ENCODE measurements at regions not wholly inside any gene's neighbourhood (a gene's known extent, or its start where the extent isn't known, plus 50 kb on each side); places are given as distances from the start of the nearest gene placed in this dataset.
"Not testable (repeated sequence)": the region's sequence is repeated elsewhere in the genome, so short reads cannot be mapped to it uniquely, and the experiment has no call there.

DNA sequence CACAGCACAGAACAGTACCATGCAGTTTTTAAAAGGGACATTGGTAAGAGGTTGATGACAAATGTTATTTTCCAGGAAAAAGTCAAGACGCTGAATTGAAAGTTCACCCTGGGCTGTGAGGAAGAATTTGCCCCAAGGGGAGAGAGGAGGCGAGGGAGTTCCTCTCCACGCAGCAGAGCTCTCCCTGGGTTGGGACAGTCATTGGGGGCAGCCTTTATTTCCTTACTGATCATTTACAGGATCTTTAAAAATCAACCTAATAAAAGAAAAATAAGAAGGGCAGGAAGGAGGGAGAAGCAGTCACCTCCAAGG, 49.9 kb upstream of the WNT7B start:
- no peak for DNase-seq

DNA sequence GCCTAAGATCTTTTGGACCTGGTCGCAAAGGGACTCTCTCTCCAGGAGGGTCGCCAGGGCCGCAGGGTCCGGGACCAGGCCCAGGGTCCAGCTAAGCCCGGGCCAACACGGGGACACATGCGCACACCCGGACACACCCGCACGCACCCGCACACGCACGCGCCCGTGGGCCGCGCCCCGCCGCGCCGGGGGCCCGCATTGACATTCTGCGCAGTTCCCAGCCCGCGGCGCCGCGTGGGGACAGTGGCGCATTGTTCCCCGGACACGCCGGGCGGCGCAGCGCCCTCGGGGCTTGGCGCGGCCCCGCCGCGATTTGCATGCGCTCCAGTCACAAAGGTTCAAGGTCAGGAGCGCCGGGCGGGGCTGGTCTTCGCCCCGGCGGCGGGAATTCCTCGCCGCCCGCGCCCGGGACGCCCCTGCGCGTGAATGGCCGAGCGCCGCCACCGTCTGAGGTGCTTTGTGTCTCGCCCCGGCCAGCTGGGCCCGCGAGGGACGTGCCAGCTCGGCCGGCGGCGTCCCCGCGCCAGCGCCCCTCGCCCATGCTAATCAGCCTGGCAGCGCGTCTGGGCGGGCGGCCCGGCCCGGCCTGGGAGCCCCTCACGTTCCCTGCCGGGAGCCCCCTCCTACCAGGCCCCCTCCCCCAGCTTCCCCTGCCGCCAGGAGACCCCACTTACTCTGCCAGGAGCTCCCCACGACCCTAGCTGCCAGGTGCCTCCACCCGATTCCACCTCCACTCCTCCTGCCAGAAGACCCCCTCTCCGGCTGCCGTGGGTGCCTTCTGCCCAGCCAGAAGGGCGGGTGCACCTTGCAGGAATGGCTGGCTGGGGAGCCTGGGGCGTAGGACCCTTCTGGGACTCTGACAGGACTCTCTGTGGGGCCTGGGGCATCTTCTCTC, 50.5 kb upstream of the WNT7B start:
- DNase-seq, result no peak

DNA sequence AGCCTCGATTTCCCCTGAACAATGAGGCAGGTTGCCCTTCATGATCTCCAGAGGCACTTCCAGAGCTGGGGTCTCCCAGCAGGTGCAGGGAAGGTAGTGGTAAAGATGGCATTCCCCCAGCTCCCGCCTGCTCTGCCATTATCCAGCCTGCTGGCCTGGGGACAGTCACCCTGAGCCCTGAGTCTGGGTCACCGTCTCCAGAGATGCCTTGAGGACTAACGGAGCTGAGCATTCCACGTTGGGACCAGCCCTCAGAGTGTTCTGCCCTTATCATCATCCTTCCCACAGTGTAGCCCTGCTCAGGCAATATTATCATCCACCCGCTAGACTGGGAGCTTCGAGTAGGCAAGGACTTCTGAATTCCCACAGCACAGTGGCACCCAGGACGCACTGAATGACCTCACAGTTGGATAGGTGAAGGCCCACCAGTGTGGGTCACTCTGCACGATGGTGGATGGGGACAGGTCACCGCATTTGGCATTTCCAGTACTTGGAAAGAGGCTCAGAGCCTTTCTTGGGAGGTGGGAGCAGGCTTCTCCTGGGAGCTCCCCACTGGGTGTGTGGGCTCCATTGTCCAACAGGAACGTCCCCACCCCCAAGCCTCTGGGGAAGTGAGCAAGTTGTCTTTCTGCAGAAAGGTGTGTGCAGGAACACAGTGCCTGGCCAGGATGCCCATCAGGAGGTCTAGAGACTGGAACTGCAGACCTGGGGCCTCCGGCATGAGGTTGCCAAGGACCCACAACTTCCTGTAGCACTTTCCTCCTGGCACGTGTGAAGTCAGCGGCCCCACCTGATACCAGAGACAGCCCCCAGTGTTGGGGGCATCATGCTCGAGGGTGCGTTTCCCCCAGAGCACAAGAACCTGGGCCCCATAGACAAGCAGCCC, 51.4 kb upstream of the WNT7B start:
- DNase-seq, result no peak

GRCh38 chr22:46029036-46029435, 52.1 kb upstream of the WNT7B start:
- no peak for DNase-seq

DNA sequence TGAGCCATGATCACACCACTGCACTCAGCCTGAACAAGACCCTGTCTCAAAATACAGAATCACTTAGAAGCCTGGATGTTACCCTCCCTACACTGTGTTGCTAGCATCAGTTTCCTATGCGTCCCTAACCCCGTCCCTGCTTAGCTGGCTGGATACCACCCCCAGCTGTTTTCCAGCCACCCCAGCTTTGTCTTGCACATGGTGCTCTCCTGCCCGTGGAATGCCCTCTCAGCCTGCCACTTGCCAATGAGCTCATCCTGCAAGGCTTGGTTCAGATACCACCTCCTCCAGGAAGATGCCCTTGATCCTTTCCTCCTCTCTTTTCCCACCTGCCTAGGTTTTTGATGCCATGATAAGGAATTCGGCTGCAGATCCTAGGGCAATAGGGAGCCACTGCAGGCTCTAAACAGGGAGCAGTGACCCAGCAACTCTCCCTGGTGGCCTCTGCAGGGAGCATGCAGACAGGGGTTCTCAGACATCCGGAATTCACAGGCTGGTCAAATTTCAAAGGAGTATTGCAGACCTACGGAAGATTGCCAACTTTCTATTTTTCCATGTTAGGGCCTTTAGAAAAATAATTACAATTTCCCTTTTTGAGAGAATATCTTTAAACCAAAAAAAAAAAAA, 52.7 kb upstream of the WNT7B start:
- DNase-seq, result no peak

GRCh38 chr22:46030231-46030880, 53.4 kb upstream of the WNT7B start:
- no peak for DNase-seq

GRCh38 chr22:46031066-46031465, 54.1 kb upstream of the WNT7B start:
- no peak for DNase-seq

- no peak for DNase-seq
These were observed 54.6 kb upstream of the WNT7B start for GRCh38 chr22:46031557-46031956.

- no peak for DNase-seq
These were observed 55.2 kb upstream of the WNT7B start for GRCh38 chr22:46031965-46032851.

DNA sequence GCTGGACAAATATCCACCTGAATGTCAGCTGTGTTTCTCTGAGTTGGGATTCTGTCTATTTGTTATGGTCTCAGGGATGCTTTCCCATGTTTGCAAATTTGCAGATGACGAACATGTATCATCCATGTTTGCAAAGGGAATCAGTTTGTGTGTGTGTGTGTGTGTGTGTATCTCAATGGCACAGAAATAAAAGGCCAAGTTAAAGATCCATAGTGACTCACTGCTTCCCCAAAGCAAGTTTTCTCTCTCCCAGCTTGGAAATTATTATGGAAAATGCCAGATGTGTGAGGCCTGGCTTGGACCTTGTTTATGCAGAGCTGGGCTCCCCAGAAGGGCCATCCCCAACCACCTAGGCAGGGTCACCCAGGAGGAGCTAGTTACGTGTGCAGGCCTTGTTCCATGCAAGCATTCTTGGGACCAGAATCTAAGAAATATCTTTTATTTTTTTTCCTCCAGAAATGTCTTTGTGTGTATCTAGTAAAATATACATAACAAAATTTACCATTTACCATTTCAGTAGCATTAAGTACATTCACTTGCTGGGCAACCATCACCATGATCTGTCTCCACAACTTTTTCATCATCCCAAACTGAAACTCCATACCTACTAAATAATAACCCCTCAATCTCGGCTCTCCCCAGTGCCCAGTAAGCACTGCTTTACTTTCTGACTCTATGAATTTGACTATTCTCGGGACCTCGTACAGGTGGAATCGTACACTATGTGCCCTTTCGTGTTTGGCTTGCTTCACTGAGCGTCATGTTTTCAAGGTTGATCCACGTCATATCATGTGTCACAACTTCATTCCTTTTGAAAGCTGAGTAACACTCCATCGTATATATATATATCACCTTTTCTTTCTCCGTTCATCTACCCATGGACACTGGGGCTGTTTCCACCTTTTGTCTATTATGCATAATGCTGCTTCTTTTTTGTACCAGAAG, 56.6 kb upstream of the WNT7B start:
- no peak for DNase-seq

DNA sequence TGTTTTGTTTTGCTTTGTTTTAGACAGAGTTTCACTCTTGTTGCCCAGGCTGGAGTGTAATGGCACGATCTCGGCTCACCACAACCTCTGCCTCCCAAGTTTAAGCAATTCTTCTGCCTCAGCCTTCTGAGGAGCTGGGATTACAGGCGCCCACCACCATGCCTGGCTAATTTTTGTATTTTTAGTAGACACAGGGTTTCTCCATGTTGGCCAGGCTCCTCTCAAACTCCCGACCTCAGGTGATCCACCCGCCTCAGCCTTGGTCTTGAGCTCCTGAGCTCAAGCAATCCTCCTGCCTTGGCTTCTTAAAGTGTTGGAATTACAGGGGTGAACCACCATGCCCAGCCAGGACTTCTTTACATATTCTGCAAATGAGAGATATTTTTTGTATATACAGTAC, 57.5 kb upstream of the WNT7B start:
- DNase-seq, result not testable (repeated sequence)

- DNase-seq, result no peak
These were observed 58.4 kb upstream of the WNT7B start for GRCh38 chr22:46035380-46035741.

- peak; percentile 100 for DNase-seq
These were observed 59.0 kb upstream of the WNT7B start for GRCh38 chr22:46035742-46036557.

DNA sequence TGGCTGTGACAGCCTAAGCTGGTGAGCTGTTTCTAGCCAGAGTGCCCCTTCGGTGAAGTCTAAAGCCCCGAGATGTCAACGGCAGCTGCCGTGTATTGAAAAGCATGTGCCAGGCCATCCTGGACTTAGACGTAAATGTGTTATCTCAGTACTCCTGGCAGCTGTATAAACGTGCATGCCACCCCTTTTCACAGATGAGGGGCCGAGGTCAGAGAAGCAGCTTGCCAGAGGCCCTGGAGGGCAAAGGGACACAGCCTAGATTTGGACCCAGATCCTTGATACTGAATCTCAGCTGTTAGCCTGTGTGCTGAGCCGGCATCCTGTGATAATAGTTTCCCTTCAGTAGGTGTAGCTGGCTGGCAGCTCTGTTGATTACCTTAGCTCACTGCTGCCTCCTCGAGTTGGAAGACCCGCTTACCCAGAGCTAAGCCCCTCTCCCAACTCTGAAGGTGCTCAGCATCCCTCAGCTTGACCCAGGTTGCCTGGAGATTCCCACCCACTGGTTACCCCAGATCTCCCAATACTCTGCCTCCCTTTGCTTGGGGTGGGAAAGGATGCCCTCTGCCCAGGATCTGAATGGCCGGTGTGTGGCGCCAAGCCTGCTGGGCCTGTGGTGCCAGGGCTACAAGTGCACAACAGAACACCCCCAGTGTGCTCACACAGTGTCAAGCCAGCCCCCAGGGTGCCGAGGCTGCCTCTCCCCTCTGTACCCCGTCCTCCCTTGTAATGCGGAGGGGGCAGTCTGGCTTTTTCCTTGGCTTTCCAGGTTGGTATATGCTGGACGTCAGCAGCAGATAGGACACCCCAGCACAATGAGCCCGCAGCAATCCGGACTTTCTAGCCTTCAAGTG, 59.8 kb upstream of the WNT7B start:
- DNase-seq, result no peak

- DNase-seq, result no peak
These were observed 61.2 kb upstream of the WNT7B start for GRCh38 chr22:46038174-46038487.

- DNase-seq, result no peak
These were observed 61.8 kb upstream of the WNT7B start for GRCh38 chr22:46038516-46039430.

DNA sequence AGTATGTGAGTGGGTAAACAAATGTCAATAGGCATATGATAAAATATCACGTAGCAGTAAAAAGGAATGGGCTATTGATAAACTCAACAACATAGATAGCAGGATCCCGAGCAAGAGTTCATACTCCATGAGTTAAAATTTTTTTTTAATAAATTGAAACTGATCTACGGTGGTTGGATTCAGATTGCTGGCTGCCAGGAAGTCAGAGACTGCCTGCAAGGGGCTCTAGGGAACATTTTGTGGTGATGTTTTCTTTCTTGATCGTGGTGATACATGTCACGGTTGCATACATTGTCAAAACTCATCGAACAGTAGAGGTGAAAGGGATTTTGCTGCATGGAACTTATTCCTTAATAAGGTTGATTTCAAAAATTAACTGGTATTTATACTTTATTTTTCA, 62.6 kb upstream of the WNT7B start:
- DNase-seq, result no peak

Data from activated gamma-delta T cell (primary cell).